Esophagus squamous epithelium (tissue), 5 donors: ENCODE measurements at regions not wholly inside any gene's neighbourhood (a gene's known extent, or its start where the extent isn't known, plus 50 kb on each side); places are given as distances from the start of the nearest gene placed in this dataset.

Experiments used
- DNase-seq: peaks from one replicate; lab custom pipeline; 2025; lab: John Stamatoyannopoulos, UW
- H3K27ac ChIP-seq, 4 donors: fragments of 200-600 bp; sonication (generic); one replicate each; pipeline ENCODE4 v1.5.1; 2016 to 2019; ENCODE audit warnings: mild to moderate bottlenecking in 1 of 4
- H3K27me3 ChIP-seq, 4 donors: fragments of 200-600 bp; sonication (generic); 1 replicate in 3 of 4; 2 replicates in 1 of 4; pipeline versions ENCODE4 v1.5.1 to v1.6.0; 2017 to 2021; ENCODE audit warnings: antibody characterized with exemption in 1 of 4
- H3K36me3 ChIP-seq, 3 donors: fragments of 200-600 bp; sonication (generic); one replicate each; pipeline ENCODE4 v1.5.1; 2016 to 2019
- H3K4me1 ChIP-seq, 3 donors: fragments of 200-600 bp; sonication (generic); one replicate each; pipeline ENCODE4 v1.5.1; 2017 to 2019
- H3K4me3 ChIP-seq, 4 donors: fragments of 200-600 bp; sonication (generic); 1 replicate in 3 of 4; 2 replicates in 1 of 4; pipeline ENCODE4 v1.5.1; 2016 to 2019; ENCODE audit warnings: mild to moderate bottlenecking in 2 of 4, moderate library complexity in 1 of 4
- H3K9me3 ChIP-seq, 3 donors: fragments of 200-600 bp; sonication (generic); one replicate each; pipeline ENCODE4 v1.5.1; 2016 to 2019
- CTCF ChIP-seq, 6 experiments: fragments of 450-650 bp in 4 of 6; fragments of 200-600 bp in 2 of 6; sonication (generic) in 2 of 6; IDR thresholded peaks; one replicate each; pipeline ENCODE4 v1.5.1; 2016 to 2019; ENCODE audit warnings: antibody characterized with exemption in 6 of 6, mild to moderate bottlenecking in 4 of 6, moderate library complexity in 4 of 6
- POLR2A ChIP-seq, 4 donors: fragments of 450-650 bp; IDR thresholded peaks; one replicate each; pipeline ENCODE4 v1.6.1; 2017; ENCODE audit warnings: antibody characterized with exemption in 4 of 4, mild to moderate bottlenecking in 4 of 4, moderate library complexity in 3 of 4
- WGBS, 2 donors: methylation state at CpG; one replicate each; pipeline ENCODE4 v1.1.5; 2018; 5-methylcytosine and 5-hydroxymethylcytosine counted together
- intact Hi-C: fragments of 100-400 bp; cut with DNase I; formaldehyde crosslinking; loops from one replicate; pipeline ENCODE4 v1.15.0; 2022
- donor health status: DM: yes; HTN: yes; CAD: no.

- Histone ChIP-seq H3K4me1 (no peaks in the 10 kb centered on the region), H3K9me3 (peaks cover 0 to 4% (median 0%) of the 10 kb centered on the region in 3 donors), H3K36me3 (no peaks in the 10 kb centered on the region), H3K4me3 (no peak overlapping the region), H3K27me3 (peaks cover 0 to 42% (median 0%) of the 10 kb centered on the region in 4 donors), H3K27ac (no peak overlapping the region)
- DNase-seq: no peak
- intact Hi-C loops: no loop called here
- 25 to 46% methylated on average over 4 of the region's 4 CpGs for WGBS, 2 donors
- TF ChIP-seq CTCF (IDR thresholded peaks at IDR 0.05): no peak
- no peak for TF ChIP-seq POLR2A (IDR thresholded peaks at IDR 0.05)
These were observed 210.5 kb upstream of the TLE3 start for GRCh38 chr15:70308011-70308734.

GRCh38 chr15:70306582-70306981 lies 208.9 kb upstream of the TLE3 start:
- Histone ChIP-seq H3K36me3 (no peaks in the 10 kb centered on the region), H3K27ac (no peak overlapping the region), H3K9me3 (peaks cover 0 to 4% (median 0%) of the 10 kb centered on the region in 3 donors), H3K27me3 (peaks cover 0 to 35% (median 0%) of the 10 kb centered on the region in 4 donors), H3K4me1 (no peaks in the 10 kb centered on the region), H3K4me3 (no peak overlapping the region)
- intact Hi-C loops: no loop called here
- no peak for TF ChIP-seq CTCF (IDR thresholded peaks at IDR 0.05)
- TF ChIP-seq POLR2A (IDR thresholded peaks at IDR 0.05): no peak
- 91 to 93% methylated on average over 4 of the region's 4 CpGs for WGBS, 2 donors
- DNase-seq: no peak

GRCh38 chr15:70306081-70306480 lies 208.4 kb upstream of the TLE3 start:
- intact Hi-C loops: no loop called here
- TF ChIP-seq POLR2A (IDR thresholded peaks at IDR 0.05) (no peak), CTCF (IDR thresholded peaks at IDR 0.05) (no peak)
- Histone ChIP-seq H3K36me3 (no peaks in the 10 kb centered on the region), H3K4me1 (peaks cover 0 to 4% (median 0%) of the 10 kb centered on the region in 3 donors), H3K4me3 (no peak overlapping the region), H3K27ac (no peak overlapping the region), H3K9me3 (peaks cover 0 to 4% (median 0%) of the 10 kb centered on the region in 3 donors), H3K27me3 (peaks cover 0 to 33% (median 0%) of the 10 kb centered on the region in 4 donors)
- DNase-seq: no peak
- WGBS, 2 donors: 50 to 61% methylated on average over 6 of the region's 6 CpGs

GRCh38 chr15:70303981-70304380 lies 206.3 kb upstream of the TLE3 start:
- H3K27me3 ChIP-seq: peaks cover 0 to 21% (median 0%) of the 10 kb centered on the region in 4 donors
- H3K27ac ChIP-seq: no peak overlapping the region
- no peaks in the 10 kb centered on the region for H3K36me3 ChIP-seq
- H3K4me3 ChIP-seq: no peak overlapping the region
- no peak for DNase-seq
- H3K4me1 ChIP-seq: peaks cover 0 to 5% (median 0%) of the 10 kb centered on the region in 3 donors
- peaks cover 0 to 4% (median 0%) of the 10 kb centered on the region in 3 donors for H3K9me3 ChIP-seq
- intact Hi-C loops: no loop called here
- WGBS, 2 donors: 95 to 100% methylated on average over 3 to 4 of the region's 4 CpGs
- TF ChIP-seq POLR2A (IDR thresholded peaks at IDR 0.05) (no peak), CTCF (IDR thresholded peaks at IDR 0.05) (no peak)

GRCh38 chr15:70302360-70302759 lies 204.6 kb upstream of the TLE3 start:
- Histone ChIP-seq H3K4me1 (peaks cover 0 to 5% (median 0%) of the 10 kb centered on the region in 3 donors), H3K4me3 (no peak overlapping the region), H3K27me3 (peaks cover 0 to 10% (median 0%) of the 10 kb centered on the region in 4 donors), H3K9me3 (peaks cover 0 to 4% (median 0%) of the 10 kb centered on the region in 3 donors), H3K36me3 (no peaks in the 10 kb centered on the region), H3K27ac (no peak overlapping the region)
- intact Hi-C loops: no loop called here
- no peak for TF ChIP-seq CTCF (IDR thresholded peaks at IDR 0.05)
- no peak for TF ChIP-seq POLR2A (IDR thresholded peaks at IDR 0.05)
- 89 to 95% methylated on average over 1 of the region's 1 CpG for WGBS, 2 donors
- DNase-seq: no peak
